Activated naive CD8-positive, alpha-beta T cell treated with anti-CD3 and anti-CD28 coated beads, Interleukin-2, amount 10 ng/mL, durations not matched to agents 7 days and 5 days (primary cell): ENCODE measurements at regions not wholly inside any gene's neighbourhood (a gene's known extent, or its start where the extent isn't known, plus 50 kb on each side); places are given as distances from the start of the nearest gene placed in this dataset.

ENCODE experiments used
- ATAC-seq: fragments of 150-1000 bp; cut with Tn5 transposase; one replicate; pipeline ENCODE4 v1.10.0; 2021; ENCODE audit warnings: low read depth, moderate library complexity
- POLR2A ChIA-PET: fragments of 350-600 bp; sonication (Branson Sonifier 250); formaldehyde crosslinking; loops from one replicate; lab custom pipeline; 2021; ENCODE audit warnings: antibody characterized with exemption; lab: Charles Lee
- DNase-seq: peaks from one replicate; pipeline ENCODE4 v3.0.0; 2021
- H3K27ac Mint-ChIP-seq: one replicate; pipeline ENCODE4 v1.8.0; 2022; ENCODE audit warnings: mild to moderate bottlenecking, mixed read lengths
- H3K27me3 Mint-ChIP-seq: one replicate; pipeline ENCODE4 v1.8.0; 2022; ENCODE audit warnings: mild to moderate bottlenecking, moderate library complexity, mixed read lengths
- H3K36me3 Mint-ChIP-seq: one replicate; pipeline ENCODE4 v1.8.0; 2021; ENCODE audit warnings: mild to moderate bottlenecking, mixed read lengths
- H3K4me1 Mint-ChIP-seq: one replicate; pipeline ENCODE4 v1.8.0; 2021; ENCODE audit warnings: mixed read lengths
- H3K4me3 Mint-ChIP-seq: one replicate; pipeline ENCODE4 v1.8.0; 2022; ENCODE audit warnings: mild to moderate bottlenecking, moderate library complexity, mixed read lengths
- H3K9me3 Mint-ChIP-seq: one replicate; pipeline ENCODE4 v1.8.0; 2021; ENCODE audit warnings: mixed read lengths

DNA sequence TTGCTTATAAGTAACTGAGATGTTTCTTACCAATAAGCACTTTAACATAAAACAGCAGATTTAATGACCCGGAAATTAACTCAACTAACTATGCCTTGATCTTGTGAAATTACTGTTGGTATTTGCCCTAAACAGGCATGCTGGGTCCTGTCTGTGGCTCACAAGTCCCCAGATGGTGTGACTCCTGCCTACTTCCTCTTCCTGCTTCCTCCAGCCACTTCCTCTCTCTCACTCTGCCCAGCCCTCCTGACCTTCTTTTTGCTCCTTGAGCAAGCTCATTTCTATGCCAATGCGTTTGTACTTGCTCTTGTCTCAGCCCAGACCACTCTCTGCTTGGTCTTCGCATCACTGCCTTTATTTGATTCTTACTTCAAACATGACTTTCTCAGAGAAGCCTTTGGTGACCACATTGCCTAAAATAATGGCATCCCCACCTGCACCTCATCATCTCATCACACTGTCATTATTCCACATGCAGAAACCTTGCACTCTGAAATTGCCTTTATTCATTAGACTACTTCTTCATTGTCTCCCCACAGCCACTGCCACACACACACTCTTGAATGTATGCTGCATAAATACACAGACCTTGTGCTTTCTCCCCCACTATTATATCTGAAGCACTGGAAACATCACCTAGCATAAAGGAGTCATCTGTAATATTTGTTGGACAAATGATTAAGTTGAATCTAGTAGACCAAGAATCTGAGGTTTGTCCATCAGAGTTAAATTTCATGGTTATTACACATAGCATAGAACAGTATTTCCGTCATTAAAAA, 256.3 kb upstream of the SEMA6D start:
- no peaks in the 10 kb centered on the region for H3K27me3 Mint-ChIP-seq
- POLR2A ChIA-PET = no interaction called here
- no peak overlapping the region for H3K27ac Mint-ChIP-seq
- DNase-seq = no peak
- no peak for ATAC-seq
- no peaks in the 10 kb centered on the region for H3K36me3 Mint-ChIP-seq
- H3K4me1 Mint-ChIP-seq = peaks cover 6% of the 10 kb centered on the region
- peaks cover 1% of the 10 kb centered on the region for H3K9me3 Mint-ChIP-seq
- H3K4me3 Mint-ChIP-seq = no peak overlapping the region

DNA sequence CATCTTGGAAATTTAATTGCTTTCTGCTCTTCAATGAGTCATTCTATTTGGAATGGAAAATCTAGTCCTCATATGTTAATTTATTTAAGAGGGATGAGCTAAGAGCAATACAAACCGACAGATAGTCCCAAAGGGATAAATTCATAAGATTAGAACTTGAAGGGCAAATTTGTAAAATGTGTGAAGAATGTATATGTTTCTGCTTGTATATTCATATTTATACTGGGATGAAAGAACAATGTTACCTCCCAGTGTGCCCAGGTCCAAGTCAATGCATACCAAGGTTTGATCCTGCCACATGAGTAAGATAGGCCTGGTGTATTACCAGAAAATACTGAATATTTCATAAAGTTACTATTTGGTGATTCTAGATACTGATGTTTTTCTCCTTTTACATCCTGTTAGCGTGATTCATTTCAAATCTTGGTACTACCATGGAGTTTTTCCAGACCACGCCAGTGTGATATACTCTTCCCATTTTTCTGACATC, 255.6 kb upstream of the SEMA6D start:
- POLR2A ChIA-PET = no interaction called here
- Mint-ChIP-seq H3K9me3 (peaks cover 1% of the 10 kb centered on the region), H3K27ac (no peak overlapping the region), H3K27me3 (no peaks in the 10 kb centered on the region), H3K36me3 (no peaks in the 10 kb centered on the region), H3K4me3 (no peak overlapping the region), H3K4me1 (peaks cover 6% of the 10 kb centered on the region)
- ATAC-seq (no peak), DNase-seq (no peak)

DNA sequence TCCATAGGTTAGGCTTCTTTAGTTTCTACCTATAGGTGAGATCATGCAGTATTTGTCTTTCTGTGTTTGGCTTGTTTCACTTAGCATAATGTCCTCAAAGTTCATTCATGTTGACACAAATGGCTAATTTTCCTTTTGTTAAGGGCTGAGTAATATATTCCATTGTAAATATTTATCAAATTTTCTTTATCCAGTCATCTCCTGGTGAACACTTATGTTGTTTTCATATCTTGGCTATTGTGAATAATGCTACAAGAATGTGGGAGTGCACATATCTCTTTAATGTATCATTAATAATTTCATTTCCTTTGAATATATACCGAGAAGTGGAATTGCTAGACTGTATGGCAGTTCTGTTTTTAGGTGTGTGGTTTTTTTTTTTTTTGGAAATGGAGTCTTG, 250.9 kb upstream of the SEMA6D start:
- ATAC-seq (no peak), DNase-seq (no peak)
- POLR2A ChIA-PET = no interaction called here
- H3K36me3 Mint-ChIP-seq = no peaks in the 10 kb centered on the region
- H3K4me3 Mint-ChIP-seq = no peak overlapping the region
- no peaks in the 10 kb centered on the region for H3K27me3 Mint-ChIP-seq
- no peaks in the 10 kb centered on the region for H3K4me1 Mint-ChIP-seq
- peaks cover 1% of the 10 kb centered on the region for H3K9me3 Mint-ChIP-seq
- H3K27ac Mint-ChIP-seq = no peak overlapping the region

DNA sequence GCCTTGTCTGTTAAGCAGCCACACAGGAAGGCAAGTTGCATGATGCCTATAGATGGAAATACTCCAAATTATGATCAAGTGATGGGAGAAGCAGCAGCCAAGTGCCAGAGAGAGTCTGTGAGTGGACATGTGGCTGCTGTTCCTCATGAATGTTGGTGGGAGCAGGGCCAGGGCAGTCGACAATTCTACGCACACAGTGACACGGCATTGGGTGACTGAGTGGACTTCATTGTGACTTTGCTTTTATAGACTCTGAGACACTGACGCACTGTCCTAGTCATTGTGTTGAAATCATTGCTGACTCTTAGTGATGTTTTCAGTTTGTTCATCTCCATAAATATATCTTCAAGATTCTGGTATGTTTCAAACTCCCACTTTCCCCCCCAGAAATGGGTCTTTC, 246.3 kb upstream of the SEMA6D start:
- H3K36me3 Mint-ChIP-seq = no peaks in the 10 kb centered on the region
- no peaks in the 10 kb centered on the region for H3K4me1 Mint-ChIP-seq
- H3K4me3 Mint-ChIP-seq = no peak overlapping the region
- ATAC-seq (no peak), DNase-seq (no peak)
- H3K27ac Mint-ChIP-seq = no peak overlapping the region
- no peaks in the 10 kb centered on the region for H3K27me3 Mint-ChIP-seq
- H3K9me3 Mint-ChIP-seq = no peaks in the 10 kb centered on the region
- POLR2A ChIA-PET = no interaction called here

DNA sequence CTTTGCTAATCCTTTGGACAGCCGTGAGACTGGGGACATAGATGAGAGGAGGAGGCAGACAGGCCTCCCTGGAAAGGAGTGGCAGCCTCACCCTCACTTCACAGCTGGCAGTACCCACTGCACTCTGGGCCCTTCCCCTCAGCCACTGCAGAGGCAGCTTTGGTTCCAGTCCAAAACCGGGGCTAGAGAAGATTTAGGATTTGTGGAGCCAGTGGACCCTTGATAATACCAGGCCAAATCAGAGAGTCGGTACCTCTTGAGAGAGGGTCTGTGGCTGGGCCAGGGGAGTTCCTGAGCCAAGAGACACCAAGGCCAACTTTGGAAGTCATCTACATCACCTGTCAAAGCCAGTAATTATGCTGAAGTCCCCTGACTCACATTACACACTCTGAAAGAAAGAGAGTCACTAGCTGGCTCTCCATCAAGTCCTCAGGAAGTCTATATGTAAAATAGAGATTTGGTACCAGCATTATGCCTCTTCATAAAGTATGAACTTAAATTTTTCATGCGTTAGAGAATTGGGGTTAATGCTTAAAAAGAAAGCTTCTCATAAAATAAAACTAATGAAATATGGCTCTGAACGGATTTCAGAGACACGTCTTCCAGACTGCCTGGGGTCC, 244.1 kb upstream of the SEMA6D start:
- DNase-seq (no peak), ATAC-seq (no peak)
- POLR2A ChIA-PET = no interaction called here
- H3K36me3 Mint-ChIP-seq = no peaks in the 10 kb centered on the region
- no peak overlapping the region for H3K4me3 Mint-ChIP-seq
- no peaks in the 10 kb centered on the region for H3K27me3 Mint-ChIP-seq
- no peaks in the 10 kb centered on the region for H3K4me1 Mint-ChIP-seq
- H3K27ac Mint-ChIP-seq = no peak overlapping the region
- no peaks in the 10 kb centered on the region for H3K9me3 Mint-ChIP-seq

DNA sequence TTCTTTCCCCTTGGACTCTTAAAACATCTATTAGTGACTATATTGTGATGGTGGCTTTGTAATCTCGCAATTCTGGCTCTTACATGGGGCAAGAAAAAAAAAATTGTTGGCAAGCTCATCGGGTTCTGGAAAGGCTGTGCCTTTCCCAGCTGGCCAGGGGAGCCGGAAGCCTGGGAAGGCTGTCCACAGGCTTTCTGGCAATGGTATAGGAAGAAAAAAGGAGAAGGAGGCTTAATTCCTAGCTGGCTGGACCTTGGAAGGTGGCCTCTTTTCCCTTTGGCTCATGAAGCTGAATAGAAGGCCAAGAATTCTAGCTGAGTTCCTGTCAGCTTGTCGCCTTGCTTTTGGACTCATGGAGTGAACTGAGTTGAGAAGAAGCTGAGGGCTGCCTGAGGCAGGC, 243.5 kb upstream of the SEMA6D start:
- no peak overlapping the region for H3K4me3 Mint-ChIP-seq
- H3K9me3 Mint-ChIP-seq = no peaks in the 10 kb centered on the region
- POLR2A ChIA-PET = no interaction called here
- no peaks in the 10 kb centered on the region for H3K36me3 Mint-ChIP-seq
- DNase-seq (no peak), ATAC-seq (no peak)
- H3K27ac Mint-ChIP-seq = no peak overlapping the region
- no peaks in the 10 kb centered on the region for H3K27me3 Mint-ChIP-seq
- no peaks in the 10 kb centered on the region for H3K4me1 Mint-ChIP-seq

DNA sequence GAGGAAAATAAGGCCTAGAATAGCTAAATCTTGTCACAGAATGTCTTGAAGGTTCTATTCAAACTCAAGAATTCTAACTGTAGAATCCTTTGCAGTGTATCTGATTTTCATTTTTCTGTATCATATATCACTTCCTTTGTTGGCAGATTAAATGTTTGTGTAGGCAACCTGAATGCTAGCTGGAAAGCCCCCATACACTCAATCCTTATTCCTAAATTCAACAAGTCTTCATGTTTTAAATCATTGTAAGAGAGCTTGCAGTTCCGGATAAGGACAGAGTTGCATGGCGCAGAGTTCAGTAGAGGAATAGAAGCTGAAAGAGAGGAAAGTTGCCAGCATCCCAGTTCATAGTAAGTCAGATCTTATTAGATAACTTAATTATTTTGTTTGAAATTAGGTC, 242.0 kb upstream of the SEMA6D start:
- DNase-seq (no peak), ATAC-seq (no peak)
- POLR2A ChIA-PET = no interaction called here
- Mint-ChIP-seq H3K27ac (no peak overlapping the region), H3K36me3 (no peaks in the 10 kb centered on the region), H3K27me3 (no peaks in the 10 kb centered on the region), H3K4me1 (no peaks in the 10 kb centered on the region), H3K4me3 (no peak overlapping the region), H3K9me3 (peaks cover 3% of the 10 kb centered on the region)

DNA sequence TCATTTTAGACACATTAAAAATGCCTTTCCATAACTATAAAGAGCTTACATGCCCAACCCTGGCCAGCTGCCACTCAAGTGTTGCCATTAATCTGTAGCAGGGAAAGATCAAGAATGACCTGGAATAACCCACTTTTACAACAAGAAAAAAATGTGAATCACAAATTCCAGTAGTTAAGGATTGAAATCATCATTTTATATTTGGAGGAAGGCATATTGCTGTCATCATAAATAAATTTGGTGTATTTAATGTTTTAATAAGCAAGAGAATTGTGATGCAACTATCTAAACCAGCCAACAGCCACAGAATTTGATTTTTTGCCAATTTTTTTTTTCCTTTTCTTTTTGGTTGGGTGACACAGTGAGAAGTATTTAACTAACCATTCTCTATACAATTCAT, 240.0 kb upstream of the SEMA6D start:
- no peak overlapping the region for H3K27ac Mint-ChIP-seq
- H3K4me1 Mint-ChIP-seq = no peaks in the 10 kb centered on the region
- H3K36me3 Mint-ChIP-seq = no peaks in the 10 kb centered on the region
- POLR2A ChIA-PET = no interaction called here
- ATAC-seq = no peak
- H3K27me3 Mint-ChIP-seq = no peaks in the 10 kb centered on the region
- DNase-seq = no peak
- no peak overlapping the region for H3K4me3 Mint-ChIP-seq
- peaks cover 3% of the 10 kb centered on the region for H3K9me3 Mint-ChIP-seq

DNA sequence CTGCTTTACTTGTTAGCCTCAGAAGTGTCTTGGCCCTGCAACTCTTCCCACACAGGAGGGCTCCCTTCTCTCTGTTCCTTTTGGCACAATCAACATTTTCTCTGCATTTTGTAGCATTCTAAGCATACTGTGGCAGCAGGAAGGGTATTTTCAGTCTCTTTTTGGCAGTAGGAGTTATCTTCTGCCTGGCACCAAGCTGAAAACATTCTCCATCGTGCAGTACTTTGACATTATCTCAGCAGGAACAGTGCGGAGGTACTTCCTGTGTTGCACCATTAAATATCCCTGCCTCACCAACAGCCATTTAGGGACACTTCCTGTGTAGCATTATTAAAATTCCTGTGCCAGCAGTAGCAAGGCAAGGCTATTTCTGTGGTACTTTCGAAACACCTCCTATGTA, 233.2 kb upstream of the SEMA6D start:
- peaks cover 3% of the 10 kb centered on the region for H3K9me3 Mint-ChIP-seq
- ATAC-seq = no peak
- H3K27ac Mint-ChIP-seq = no peak overlapping the region
- no peak for DNase-seq
- no peaks in the 10 kb centered on the region for H3K4me1 Mint-ChIP-seq
- POLR2A ChIA-PET = no interaction called here
- no peaks in the 10 kb centered on the region for H3K27me3 Mint-ChIP-seq
- H3K4me3 Mint-ChIP-seq = no peak overlapping the region
- no peaks in the 10 kb centered on the region for H3K36me3 Mint-ChIP-seq

DNA sequence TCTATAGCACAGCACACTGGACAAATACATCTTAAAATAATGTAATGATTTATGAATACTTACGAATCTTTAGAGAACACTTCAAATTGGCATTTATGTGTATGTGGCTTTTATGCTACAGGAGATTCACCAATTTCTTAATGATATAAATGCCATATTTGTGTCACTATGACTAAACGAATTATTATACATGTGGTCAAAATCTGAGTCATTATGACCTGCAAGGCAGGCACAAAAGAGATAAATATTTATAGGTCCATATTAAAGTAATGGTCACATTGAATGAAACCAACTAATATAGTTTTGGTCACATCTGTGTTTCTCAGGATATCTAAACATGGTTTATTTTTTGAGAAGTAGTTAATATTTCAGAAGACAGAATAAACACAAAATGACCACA, 232.3 kb upstream of the SEMA6D start:
- no peaks in the 10 kb centered on the region for H3K36me3 Mint-ChIP-seq
- no peak for ATAC-seq
- no peaks in the 10 kb centered on the region for H3K4me1 Mint-ChIP-seq
- POLR2A ChIA-PET = no interaction called here
- peaks cover 1% of the 10 kb centered on the region for H3K9me3 Mint-ChIP-seq
- no peak overlapping the region for H3K4me3 Mint-ChIP-seq
- no peaks in the 10 kb centered on the region for H3K27me3 Mint-ChIP-seq
- DNase-seq = no peak
- no peak overlapping the region for H3K27ac Mint-ChIP-seq

DNA sequence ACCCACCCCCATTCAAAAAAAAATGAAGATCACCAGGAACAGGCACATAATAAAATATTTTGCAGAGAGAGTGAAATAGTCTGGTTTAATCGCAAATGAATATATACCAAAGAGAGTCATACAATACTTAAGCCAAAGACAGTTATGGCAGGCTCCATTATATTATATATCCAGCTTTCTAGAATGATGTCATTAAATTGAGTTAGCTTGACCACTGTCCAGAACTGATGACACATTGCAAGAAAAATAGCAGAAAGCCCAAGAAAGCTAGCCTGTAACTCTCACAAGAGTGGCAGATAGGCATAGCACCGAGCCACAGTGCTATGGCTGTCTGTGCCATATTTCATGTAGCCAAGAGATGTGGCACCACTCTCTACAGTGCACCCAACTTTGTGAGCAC, 231.9 kb upstream of the SEMA6D start:
- POLR2A ChIA-PET = no interaction called here
- Mint-ChIP-seq H3K27ac (no peak overlapping the region), H3K9me3 (no peaks in the 10 kb centered on the region), H3K27me3 (no peaks in the 10 kb centered on the region), H3K4me1 (no peaks in the 10 kb centered on the region), H3K36me3 (no peaks in the 10 kb centered on the region), H3K4me3 (no peak overlapping the region)
- ATAC-seq (no peak), DNase-seq (no peak)

DNA sequence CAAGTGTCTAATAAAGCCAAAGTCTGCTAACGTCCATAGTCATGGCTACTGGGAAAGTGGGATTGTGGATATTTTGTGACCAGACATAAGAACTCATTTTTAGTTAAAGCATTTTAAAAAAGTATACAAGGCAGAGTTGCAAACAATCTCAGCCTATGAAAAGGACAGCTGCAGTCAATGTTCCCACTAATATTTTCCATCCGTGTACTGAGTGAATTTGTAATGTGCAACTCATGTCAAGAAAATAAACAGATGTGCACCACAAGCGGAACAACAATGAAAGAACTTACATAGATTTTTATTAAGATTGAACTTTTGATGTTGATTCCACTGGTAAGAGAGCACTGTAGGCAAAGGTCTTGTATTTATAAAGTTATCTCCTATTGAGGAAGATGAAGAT, 231.3 kb upstream of the SEMA6D start:
- Mint-ChIP-seq H3K27ac (no peak overlapping the region), H3K4me1 (no peaks in the 10 kb centered on the region), H3K27me3 (no peaks in the 10 kb centered on the region), H3K4me3 (no peak overlapping the region), H3K36me3 (no peaks in the 10 kb centered on the region), H3K9me3 (no peaks in the 10 kb centered on the region)
- POLR2A ChIA-PET = no interaction called here
- ATAC-seq = no peak
- DNase-seq = no peak

DNA sequence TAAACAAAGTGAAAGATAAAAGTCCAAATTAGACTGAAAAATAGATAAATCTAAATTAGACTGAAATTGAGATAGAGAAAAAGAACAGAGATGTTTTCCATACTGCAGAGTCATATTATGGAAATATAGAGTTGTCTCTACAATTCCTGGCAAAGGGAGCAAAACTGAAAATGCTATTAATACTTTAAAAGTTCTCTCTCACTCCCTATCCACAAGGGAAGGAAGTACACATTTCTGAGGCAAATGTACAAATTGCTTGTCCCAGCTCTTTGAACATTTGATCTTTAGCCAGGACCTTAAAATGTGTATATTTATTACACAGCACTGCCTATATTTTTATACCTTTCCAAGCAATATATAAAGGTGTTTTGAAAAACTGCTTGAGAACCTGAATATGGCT, 225.1 kb upstream of the SEMA6D start:
- H3K36me3 Mint-ChIP-seq = no peaks in the 10 kb centered on the region
- no peaks in the 10 kb centered on the region for H3K9me3 Mint-ChIP-seq
- no peaks in the 10 kb centered on the region for H3K27me3 Mint-ChIP-seq
- no peak for ATAC-seq
- H3K27ac Mint-ChIP-seq = no peak overlapping the region
- H3K4me3 Mint-ChIP-seq = no peak overlapping the region
- no peak for DNase-seq
- POLR2A ChIA-PET = no interaction called here
- H3K4me1 Mint-ChIP-seq = no peaks in the 10 kb centered on the region
